ENCODE measurements at regions not wholly inside any gene's neighbourhood (a gene's known extent, or its start where the extent isn't known, plus 50 kb on each side); places are given as distances from the start of the nearest gene placed in this dataset.

GRCh38 chr2:212659441-212659840 lies 120.8 kb upstream of the ERBB4 start:
- Histone ChIP-seq H3K27ac (no peak overlapping the region), H3K27me3 (replicated peaks; ENCODE audit: insufficient read depth) (no peaks in the 10 kb centered on the region), H3K4me3 (no peak overlapping the region), H3K9me3 (no peaks in the 10 kb centered on the region), H3K36me3 (no peaks in the 10 kb centered on the region), H3K4me1 (replicated peaks) (no peaks in the 10 kb centered on the region)
- WGBS: 58% methylated on average over 3 of the region's 3 CpGs
- no peak for TF ChIP-seq CTCF (IDR thresholded peaks at IDR 0.05)
- TF ChIP-seq POLR2A (IDR thresholded peaks at IDR 0.05): no peak
- TF ChIP-seq POLR2AphosphoS5 (IDR thresholded peaks at IDR 0.05): no peak
- intact Hi-C loops (cut with DNase I): no loop called here
- no peak for DNase-seq (ENCODE audit: low spot score)

GRCh38 chr2:212649646-212650045 lies 111.0 kb upstream of the ERBB4 start:
- no peaks in the 10 kb centered on the region for H3K27me3 ChIP-seq (replicated peaks; ENCODE audit: insufficient read depth)
- intact Hi-C loops (cut with DNase I): no loop called here
- no peak overlapping the region for H3K27ac ChIP-seq
- H3K36me3 ChIP-seq: no peaks in the 10 kb centered on the region
- DNase-seq (ENCODE audit: low spot score): no peak
- no peak overlapping the region for H3K4me3 ChIP-seq
- H3K9me3 ChIP-seq: no peaks in the 10 kb centered on the region
- H3K4me1 ChIP-seq (replicated peaks): no peaks in the 10 kb centered on the region
- TF ChIP-seq POLR2AphosphoS5 (IDR thresholded peaks at IDR 0.05) (no peak), POLR2A (IDR thresholded peaks at IDR 0.05) (no peak), CTCF (IDR thresholded peaks at IDR 0.05) (no peak)
- 19% methylated on average over 1 of the region's 1 CpG for WGBS

- Histone ChIP-seq H3K27ac (no peak overlapping the region), H3K4me3 (no peak overlapping the region), H3K27me3 (replicated peaks; ENCODE audit: insufficient read depth) (no peaks in the 10 kb centered on the region), H3K36me3 (no peaks in the 10 kb centered on the region), H3K4me1 (replicated peaks) (no peaks in the 10 kb centered on the region), H3K9me3 (no peaks in the 10 kb centered on the region)
- 39% methylated on average over 3 of the region's 3 CpGs for WGBS
- intact Hi-C loops (cut with DNase I): no loop called here
- no peak for TF ChIP-seq POLR2AphosphoS5 (IDR thresholded peaks at IDR 0.05)
- no peak for TF ChIP-seq POLR2A (IDR thresholded peaks at IDR 0.05)
- no peak for TF ChIP-seq CTCF (IDR thresholded peaks at IDR 0.05)
- DNase-seq (ENCODE audit: low spot score): no peak
Observed at GRCh38 chr2:212646698-212647366, 108.2 kb upstream of the ERBB4 start.

- 62% methylated on average over 3 of the region's 3 CpGs for WGBS
- Histone ChIP-seq H3K9me3 (no peaks in the 10 kb centered on the region), H3K36me3 (no peaks in the 10 kb centered on the region), H3K4me3 (no peak overlapping the region), H3K27ac (no peak overlapping the region), H3K4me1 (replicated peaks) (no peaks in the 10 kb centered on the region), H3K27me3 (replicated peaks; ENCODE audit: insufficient read depth) (no peaks in the 10 kb centered on the region)
- no peak for TF ChIP-seq CTCF (IDR thresholded peaks at IDR 0.05)
- TF ChIP-seq POLR2A (IDR thresholded peaks at IDR 0.05): no peak
- TF ChIP-seq POLR2AphosphoS5 (IDR thresholded peaks at IDR 0.05): no peak
- intact Hi-C loops (cut with DNase I): no loop called here
- DNase-seq (ENCODE audit: low spot score): no peak
Observed at GRCh38 chr2:212644195-212644837, 105.7 kb upstream of the ERBB4 start.

GRCh38 chr2:212640428-212640827 lies 101.8 kb upstream of the ERBB4 start:
- no peak overlapping the region for H3K4me3 ChIP-seq
- intact Hi-C loops (cut with DNase I): no loop called here
- no peaks in the 10 kb centered on the region for H3K9me3 ChIP-seq
- WGBS: 76% methylated on average over 1 of the region's 1 CpG
- no peak for DNase-seq (ENCODE audit: low spot score)
- H3K27me3 ChIP-seq (replicated peaks; ENCODE audit: insufficient read depth): no peaks in the 10 kb centered on the region
- H3K27ac ChIP-seq: no peak overlapping the region
- H3K4me1 ChIP-seq (replicated peaks): no peaks in the 10 kb centered on the region
- TF ChIP-seq POLR2AphosphoS5 (IDR thresholded peaks at IDR 0.05) (no peak), CTCF (IDR thresholded peaks at IDR 0.05) (no peak), POLR2A (IDR thresholded peaks at IDR 0.05) (no peak)
- no peaks in the 10 kb centered on the region for H3K36me3 ChIP-seq

All from prostate gland (tissue), 2 donors.